HepG2 (cell line): ENCODE measurements at regions not wholly inside any gene's neighbourhood (a gene's known extent, or its start where the extent isn't known, plus 50 kb on each side); places are given as distances from the start of the nearest gene placed in this dataset.

Source experiments
- EED ChIP-seq: sonication (generic); formaldehyde crosslinking; IDR thresholded peaks from 2 replicates; pipeline ENCODE4 v1.5.0; 2020; ENCODE audit warnings: mild to moderate bottlenecking, missing genetic modification reagents
- GABPB1 ChIP-seq: IDR thresholded peaks from 2 replicates; pipeline ENCODE4 v1.6.1; 2016; ENCODE audit warnings: mild to moderate bottlenecking, missing genetic modification reagents, moderate library complexity, missing compliant biosample characterization
- GPBP1L1 ChIP-seq: sonication (generic); formaldehyde crosslinking; IDR thresholded peaks from 2 replicates; pipeline ENCODE4 v1.5.0; 2020; ENCODE audit warnings: mild to moderate bottlenecking, missing genetic modification reagents
- HMGXB4 ChIP-seq, 2 experiments: sonication (generic) in 1 of 2; formaldehyde crosslinking in 1 of 2; IDR thresholded peaks; 2 replicates each; pipeline versions ENCODE4 v1.4.0 to v1.6.1; 2018 to 2020; ENCODE audit warnings: missing genetic modification reagents in 2 of 2, borderline replicate concordance in 1 of 2, low read depth in 1 of 2, mild to moderate bottlenecking in 1 of 2, missing biosample characterization in 1 of 2
- KLF15 ChIP-seq: sonication (generic); formaldehyde crosslinking; IDR thresholded peaks from 2 replicates; pipeline ENCODE4 v1.8.1; 2023; ENCODE audit warnings: borderline replicate concordance, mild to moderate bottlenecking, inconsistent platforms, missing genetic modification reagents, mixed read lengths
- MXD1 ChIP-seq: sonication (generic); formaldehyde crosslinking; IDR thresholded peaks from 2 replicates; pipeline ENCODE4 v1.4.0; 2020; ENCODE audit warnings: mild to moderate bottlenecking, missing genetic modification reagents
- NR3C1 ChIP-seq: sonication (generic); formaldehyde crosslinking; IDR thresholded peaks from 2 replicates; pipeline ENCODE4 v1.4.0; 2020; ENCODE audit warnings: missing genetic modification reagents
- PITX1 ChIP-seq: sonication (generic); formaldehyde crosslinking; IDR thresholded peaks from 2 replicates; pipeline ENCODE4 v1.5.1; 2020; ENCODE audit warnings: mild to moderate bottlenecking, missing genetic modification reagents
- SRSF9 ChIP-seq: fragments of 200-400 bp; formaldehyde crosslinking; IDR thresholded peaks from 2 replicates; pipeline ENCODE4 v1.6.1; 2018; ENCODE audit warnings: borderline replicate concordance, mild to moderate bottlenecking, low read depth, low read length; ENCODE audit not compliant: insufficient read depth, poor library complexity, severe bottlenecking
- SSRP1 ChIP-seq: IDR thresholded peaks from 2 replicates; pipeline ENCODE4 v1.6.1; 2016; ENCODE audit warnings: control low read depth
- ZBTB3 ChIP-seq: sonication (generic); formaldehyde crosslinking; IDR thresholded peaks from 2 replicates; pipeline ENCODE4 v1.4.0; 2020; ENCODE audit warnings: low read depth, mild to moderate bottlenecking, moderate library complexity, missing genetic modification reagents, borderline replicate concordance
- ZFP1 ChIP-seq: IDR thresholded peaks from 2 replicates; pipeline ENCODE4 v1.6.1; 2016
- ZMYM3 ChIP-seq: sonication (generic); formaldehyde crosslinking; IDR thresholded peaks from 2 replicates; pipeline ENCODE4 v1.5.1; 2020; ENCODE audit warnings: mild to moderate bottlenecking, missing genetic modification reagents
- ZNF275 ChIP-seq: sonication (generic); formaldehyde crosslinking; IDR thresholded peaks from 2 replicates; pipeline ENCODE4 v1.8.0; 2022; ENCODE audit warnings: missing genetic modification reagents, mild to moderate bottlenecking, inconsistent platforms, borderline replicate concordance
- ZNF280D ChIP-seq: sonication (generic); formaldehyde crosslinking; IDR thresholded peaks from 2 replicates; pipeline ENCODE4 v1.5.1; 2020; ENCODE audit warnings: mild to moderate bottlenecking, missing genetic modification reagents
- ZNF3 ChIP-seq: IDR thresholded peaks from 2 replicates; pipeline ENCODE4 v1.7.0; 2017; ENCODE audit warnings: inconsistent platforms
- ZNF558 ChIP-seq: sonication (generic); formaldehyde crosslinking; IDR thresholded peaks from 2 replicates; pipeline ENCODE4 v1.9.0; 2022; ENCODE audit warnings: mild to moderate bottlenecking, missing genetic modification reagents, borderline replicate concordance
- ZNF704 ChIP-seq: sonication (generic); formaldehyde crosslinking; IDR thresholded peaks from 2 replicates; pipeline ENCODE4 v1.8.1; 2023; ENCODE audit warnings: mild to moderate bottlenecking, inconsistent platforms, moderate library complexity, missing genetic modification reagents, borderline replicate concordance
- ZNF792 ChIP-seq: IDR thresholded peaks from 2 replicates; pipeline ENCODE4 v1.6.1; 2016

- TF ChIP-seq GPBP1L1, result no peak
- TF ChIP-seq NR3C1 (CRISPR knock-in tag), result no peak
- TF ChIP-seq HMGXB4 (CRISPR knock-in tag; IDR thresholded peaks at IDR 0.05; ENCODE audit: borderline replicate concordance in 1 of 2, low read depth in 1 of 2), result peak; percentile 7 to 34; a peak in 3 of 4 replicates
- no peak for TF ChIP-seq ZNF792
- TF ChIP-seq ZNF3 (CRISPR knock-in tag), result no peak
- TF ChIP-seq PITX1 (CRISPR knock-in tag), result peak; percentile 20; the same call in 1 of the 2 replicates
- peak; percentile 33; the same call in 1 of the 2 replicates for TF ChIP-seq ZNF558 (CRISPR knock-in tag)
- TF ChIP-seq KLF15 (CRISPR knock-in tag), result no peak
- TF ChIP-seq ZMYM3 (CRISPR knock-in tag), result 0 out of 2 replicates have a peak, but pooled peaks have one; percentile 38
- TF ChIP-seq ZNF275 (CRISPR knock-in tag), result 0 out of 2 replicates have a peak, but pooled peaks have one; percentile 6
- TF ChIP-seq GABPB1, result no peak; the same call in 1 of the 2 replicates
- TF ChIP-seq EED (CRISPR knock-in tag), result no peak
- no peak for TF ChIP-seq ZNF704 (CRISPR knock-in tag)
- no peak for TF ChIP-seq ZNF280D
- TF ChIP-seq ZBTB3 (CRISPR knock-in tag), result peak; percentile 37; the same call in 1 of the 2 replicates
- TF ChIP-seq SSRP1 (CRISPR knock-in tag), result 0 out of 2 replicates have a peak, but pooled peaks have one; percentile 8
- TF ChIP-seq SRSF9, result no peak
- TF ChIP-seq MXD1 (CRISPR knock-in tag), result peak; percentile 34; the same call in 1 of the 2 replicates
- 0 out of 2 replicates have a peak, but pooled peaks have one; percentile 10 for TF ChIP-seq ZFP1
These were observed 202.1 kb upstream of the NFE2L3 start (continued) for GRCh38 chr7:25949736-25950487.
